LNCaP clone FGC (cell line): ENCODE measurements at regions not wholly inside any gene's neighbourhood (a gene's known extent, or its start where the extent isn't known, plus 50 kb on each side); places are given as distances from the start of the nearest gene placed in this dataset.

Experiments
- DNase-seq: peaks from one replicate; pipeline ENCODE4 v3.0.0-alpha.2; 2011; ENCODE audit warnings: low read depth
- H3K4me3 ChIP-seq: 2 replicates; pipeline ENCODE4 v1.5.1; 2011; ENCODE audit warnings: mild to moderate bottlenecking, low read depth, low read length, control low read depth
- CTCF ChIP-seq: IDR thresholded peaks from 2 replicates; pipeline ENCODE4 v1.5.1; 2012; ENCODE audit warnings: mild to moderate bottlenecking; ENCODE audit not compliant: control insufficient read depth, insufficient read depth; ENCODE audit errors: extremely low read depth

- TF ChIP-seq CTCF, result no peak
- no peak for DNase-seq
- no peak overlapping the region for H3K4me3 ChIP-seq
Measured at GRCh38 chr2:212936572-212936971, 214.8 kb downstream of the IKZF2 start.

GRCh38 chr2:212935752-212936151 lies 215.7 kb downstream of the IKZF2 start:
- no peak for TF ChIP-seq CTCF
- no peak overlapping the region for H3K4me3 ChIP-seq

GRCh38 chr2:212931271-212931670 lies 220.1 kb downstream of the IKZF2 start:
- no peak for TF ChIP-seq CTCF
- no peak overlapping the region for H3K4me3 ChIP-seq
- DNase-seq, result no peak

More at GRCh38 chr2:212935752-212936151, 215.7 kb downstream of the IKZF2 start:
- DNase-seq, result no peak

GRCh38 chr2:212930556-212931260 lies 220.7 kb downstream of the IKZF2 start:
- no peak for DNase-seq
- H3K4me3 ChIP-seq, result no peak overlapping the region
- TF ChIP-seq CTCF, result no peak

- H3K4me3 ChIP-seq, result no peak overlapping the region
- TF ChIP-seq CTCF, result no peak
- DNase-seq, result no peak
Measured at GRCh38 chr2:212929971-212930370, 221.4 kb downstream of the IKZF2 start.

GRCh38 chr2:212929116-212929515 lies 222.3 kb downstream of the IKZF2 start:
- TF ChIP-seq CTCF, result no peak
- DNase-seq, result no peak

GRCh38 chr2:212928681-212929080 lies 222.7 kb downstream of the IKZF2 start:
- no peak for DNase-seq
- TF ChIP-seq CTCF, result no peak
- H3K4me3 ChIP-seq, result no peak overlapping the region

More at GRCh38 chr2:212929116-212929515, 222.3 kb downstream of the IKZF2 start:
- H3K4me3 ChIP-seq, result no peak overlapping the region
